ENCODE measurements at regions not wholly inside any gene's neighbourhood (a gene's known extent, or its start where the extent isn't known, plus 50 kb on each side); places are given as distances from the start of the nearest gene placed in this dataset.

GRCh38 chr15:75148280-75148679 lies 53.4 kb upstream of the C15orf39 start:
- Histone ChIP-seq H3K4me3 (ENCODE audit: low read depth, low read length) (no peak overlapping the region), H3K36me3 (ENCODE audit: control insufficient read depth, insufficient read depth, low read length) (no peaks in the 10 kb centered on the region), H3K27me3 (ENCODE audit: control insufficient read depth, insufficient read depth, low read length) (no peaks in the 10 kb centered on the region)
- no peak for DNase-seq (ENCODE audit: low read depth)
- TF ChIP-seq CTCF (IDR thresholded peaks at IDR 0.05; ENCODE audit: insufficient read depth, low read length, poor library complexity, severe bottlenecking): no peak

GRCh38 chr15:75149867-75150709 lies 51.6 kb upstream of the C15orf39 start:
- no peak for DNase-seq (ENCODE audit: low read depth)
- Histone ChIP-seq H3K4me3 (ENCODE audit: low read depth, low read length) (no peak overlapping the region), H3K36me3 (ENCODE audit: control insufficient read depth, insufficient read depth, low read length) (no peaks in the 10 kb centered on the region), H3K27me3 (ENCODE audit: control insufficient read depth, insufficient read depth, low read length) (no peaks in the 10 kb centered on the region)
- TF ChIP-seq CTCF (IDR thresholded peaks at IDR 0.05; ENCODE audit: insufficient read depth, low read length, poor library complexity, severe bottlenecking): no peak

DNA sequence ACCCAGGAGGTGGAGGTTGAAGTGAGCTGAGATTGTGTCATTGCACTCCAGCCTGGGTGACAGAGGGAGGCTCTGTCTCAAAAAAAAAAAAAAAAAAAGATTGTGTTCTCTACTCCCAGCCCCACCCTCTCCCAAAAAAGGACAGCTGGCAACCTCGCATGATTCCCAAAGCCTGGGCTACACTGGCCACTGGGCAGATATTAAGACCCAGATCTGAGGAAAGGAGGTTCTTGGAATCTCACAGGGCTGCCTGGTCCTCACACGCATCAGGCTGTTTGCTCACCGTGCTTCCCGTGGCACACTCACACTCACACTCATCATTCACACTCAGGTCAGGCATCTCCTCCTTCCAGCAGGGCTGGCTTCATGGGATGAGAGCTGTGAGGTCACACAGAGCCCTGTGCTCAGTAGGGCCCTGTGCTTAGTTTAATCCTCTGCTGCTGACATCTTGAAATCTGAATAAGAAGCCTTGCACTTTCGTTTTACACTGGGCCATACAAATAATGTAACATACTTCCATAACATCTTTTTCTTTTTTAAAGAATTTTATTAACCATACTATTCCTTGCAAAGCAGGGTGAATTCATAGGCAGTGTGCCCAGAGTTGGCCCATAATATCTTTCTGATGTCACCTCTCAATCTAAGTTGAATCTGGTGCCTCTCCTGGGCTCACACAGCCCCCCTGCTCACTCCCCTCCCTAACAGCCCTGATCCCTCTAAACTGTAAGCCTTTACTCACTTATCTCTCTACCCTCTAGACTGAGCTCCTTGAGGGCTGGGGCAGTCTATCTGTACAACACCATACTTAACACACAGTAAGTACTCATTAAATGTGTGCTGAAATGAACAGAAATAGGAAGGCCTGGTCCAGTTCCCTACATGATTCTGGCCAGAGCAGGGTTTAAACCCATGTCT lies 50.2 kb upstream of the C15orf39 start:
- Histone ChIP-seq H3K4me3 (ENCODE audit: low read depth, low read length) (no peak overlapping the region), H3K36me3 (ENCODE audit: control insufficient read depth, insufficient read depth, low read length) (no peaks in the 10 kb centered on the region), H3K27me3 (ENCODE audit: control insufficient read depth, insufficient read depth, low read length) (no peaks in the 10 kb centered on the region)
- no peak for TF ChIP-seq CTCF (IDR thresholded peaks at IDR 0.05; ENCODE audit: insufficient read depth, low read length, poor library complexity, severe bottlenecking)
- no peak for DNase-seq (ENCODE audit: low read depth)

Data from kidney epithelial cell (primary cell).